VCaP (cell line): ENCODE measurements at regions not wholly inside any gene's neighbourhood (a gene's known extent, or its start where the extent isn't known, plus 50 kb on each side); places are given as distances from the start of the nearest gene placed in this dataset.
A peak's percentile ranks its signal among the peaks of the same experiment; 100 is the strongest.
"Not testable (repeated sequence)": the region's sequence is repeated elsewhere in the genome, so short reads cannot be mapped to it uniquely, and the experiment has no call there.

Source experiments
- H3K27ac ChIP-seq: fragments of 450-650 bp; 2 replicates; pipeline ENCODE4 v1.5.1; 2017
- TF ChIP-seq, protein P1 (sequence below): fragments of 450-650 bp; conservative IDR thresholded peaks from 2 replicates; pipeline ENCODE4 v1.5.1; 2017; ENCODE audit warnings: mild to moderate bottlenecking, moderate library complexity

DNA sequence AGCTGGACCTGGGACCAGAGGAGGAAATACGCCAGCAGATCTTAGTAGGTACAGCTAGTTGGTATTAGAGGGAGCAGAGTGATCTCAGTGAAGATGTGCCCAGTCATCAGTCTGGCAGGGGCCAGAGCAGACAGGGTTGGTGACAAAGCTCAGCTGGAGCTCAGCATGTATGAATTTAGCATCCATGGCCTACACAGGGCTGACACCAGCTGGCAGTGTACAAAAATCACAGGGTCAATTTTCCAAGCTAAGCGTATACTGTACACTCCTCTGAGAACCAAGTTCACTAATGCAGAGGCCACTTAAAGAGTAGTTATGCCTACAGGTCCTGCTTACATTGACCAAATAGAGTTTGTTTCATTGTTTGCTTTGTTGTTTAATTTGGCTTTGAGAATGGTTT lies 146.6 kb downstream of the SLC24A2 start:
- peak overlapping the region; percentile 73 for H3K27ac ChIP-seq
- TF ChIP-seq, protein P1, sequence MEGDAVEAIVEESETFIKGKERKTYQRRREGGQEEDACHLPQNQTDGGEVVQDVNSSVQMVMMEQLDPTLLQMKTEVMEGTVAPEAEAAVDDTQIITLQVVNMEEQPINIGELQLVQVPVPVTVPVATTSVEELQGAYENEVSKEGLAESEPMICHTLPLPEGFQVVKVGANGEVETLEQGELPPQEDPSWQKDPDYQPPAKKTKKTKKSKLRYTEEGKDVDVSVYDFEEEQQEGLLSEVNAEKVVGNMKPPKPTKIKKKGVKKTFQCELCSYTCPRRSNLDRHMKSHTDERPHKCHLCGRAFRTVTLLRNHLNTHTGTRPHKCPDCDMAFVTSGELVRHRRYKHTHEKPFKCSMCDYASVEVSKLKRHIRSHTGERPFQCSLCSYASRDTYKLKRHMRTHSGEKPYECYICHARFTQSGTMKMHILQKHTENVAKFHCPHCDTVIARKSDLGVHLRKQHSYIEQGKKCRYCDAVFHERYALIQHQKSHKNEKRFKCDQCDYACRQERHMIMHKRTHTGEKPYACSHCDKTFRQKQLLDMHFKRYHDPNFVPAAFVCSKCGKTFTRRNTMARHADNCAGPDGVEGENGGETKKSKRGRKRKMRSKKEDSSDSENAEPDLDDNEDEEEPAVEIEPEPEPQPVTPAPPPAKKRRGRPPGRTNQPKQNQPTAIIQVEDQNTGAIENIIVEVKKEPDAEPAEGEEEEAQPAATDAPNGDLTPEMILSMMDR = peak; percentile 76

DNA sequence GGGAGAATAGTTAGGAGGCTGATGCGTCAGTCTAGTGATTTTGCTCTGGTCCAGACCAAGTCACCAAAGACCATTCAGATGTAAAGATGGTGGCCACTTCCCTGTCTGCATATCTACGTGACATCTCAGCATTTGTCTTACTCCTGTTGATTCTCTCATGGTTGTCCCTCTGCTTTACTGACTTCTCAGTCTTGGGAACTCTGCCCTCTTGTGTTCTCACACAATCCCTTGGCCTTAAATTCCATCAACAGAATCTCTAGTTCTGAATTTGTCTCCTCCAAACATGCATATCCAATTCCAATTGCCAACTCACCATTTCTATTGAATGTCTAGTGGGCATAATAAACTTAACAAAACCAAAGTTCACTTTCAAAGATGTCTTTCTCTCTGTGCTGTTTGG lies 147.8 kb downstream of the SLC24A2 start:
- peak overlapping the region; percentile 73 for H3K27ac ChIP-seq
- TF ChIP-seq, protein P1 = peak; percentile 70

DNA sequence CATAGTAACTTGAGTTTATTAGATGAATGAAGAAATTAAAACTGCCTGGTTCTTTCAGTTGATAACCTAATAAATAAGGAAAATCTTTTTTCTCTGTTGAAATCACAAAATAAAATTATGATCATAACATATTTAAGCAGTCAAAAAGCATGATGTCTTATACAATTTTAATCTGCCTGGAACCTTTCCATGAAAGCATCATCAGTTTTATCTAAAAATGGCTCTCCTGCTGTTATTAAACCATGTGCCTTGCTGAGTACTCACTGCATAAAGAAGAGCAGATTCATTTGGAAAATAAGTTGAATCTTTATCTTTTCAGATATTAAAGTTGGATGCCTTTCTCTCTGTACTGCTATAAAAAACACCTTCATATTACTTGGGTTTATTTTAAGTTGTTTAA lies 148.8 kb downstream of the SLC24A2 start:
- TF ChIP-seq, protein P1 = no peak
- no peak overlapping the region; the same call in 1 of the 2 replicates for H3K27ac ChIP-seq

DNA sequence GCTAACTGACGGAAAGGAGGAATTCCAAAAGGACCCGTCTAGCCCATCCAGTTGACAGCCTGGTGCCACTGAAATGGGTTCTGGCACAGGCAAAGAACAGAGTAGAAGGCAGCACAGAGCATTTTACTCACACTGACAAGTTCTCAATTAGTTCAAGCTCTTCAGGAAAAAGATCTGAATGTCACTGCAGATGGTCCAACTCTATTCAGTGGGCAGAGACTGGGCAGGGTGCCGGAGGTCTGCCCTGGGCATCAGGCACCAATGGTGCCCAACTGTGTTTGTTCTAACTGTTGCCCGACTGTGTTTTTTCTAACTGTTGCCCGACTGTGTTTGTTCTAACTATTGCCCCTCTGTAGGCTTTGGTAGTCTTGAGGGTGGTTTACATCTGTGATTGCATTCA lies 151.8 kb downstream of the SLC24A2 start:
- H3K27ac ChIP-seq = no peak overlapping the region
- TF ChIP-seq, protein P1 = no peak

DNA sequence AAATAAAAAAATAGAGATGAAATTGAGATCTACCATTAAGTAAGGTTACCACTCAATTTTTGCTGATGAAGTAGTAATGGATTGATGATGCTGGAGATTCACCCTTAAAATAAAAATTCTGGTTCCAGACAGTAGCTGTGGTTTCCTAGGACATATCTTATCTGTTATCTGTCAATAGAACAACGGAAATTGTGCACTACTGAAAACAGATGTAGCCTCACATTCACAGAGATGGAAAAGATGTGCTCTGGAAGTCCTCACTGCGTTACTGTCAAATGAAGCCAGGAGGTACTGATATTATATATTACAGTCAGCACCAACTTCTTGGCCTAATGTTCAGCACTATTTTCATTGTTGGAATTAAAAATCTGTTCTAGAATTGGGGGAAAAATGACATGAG lies 154.0 kb downstream of the SLC24A2 start:
- TF ChIP-seq, protein P1 = no peak
- peak overlapping the region; percentile 38; the same call in 1 of the 2 replicates for H3K27ac ChIP-seq

DNA sequence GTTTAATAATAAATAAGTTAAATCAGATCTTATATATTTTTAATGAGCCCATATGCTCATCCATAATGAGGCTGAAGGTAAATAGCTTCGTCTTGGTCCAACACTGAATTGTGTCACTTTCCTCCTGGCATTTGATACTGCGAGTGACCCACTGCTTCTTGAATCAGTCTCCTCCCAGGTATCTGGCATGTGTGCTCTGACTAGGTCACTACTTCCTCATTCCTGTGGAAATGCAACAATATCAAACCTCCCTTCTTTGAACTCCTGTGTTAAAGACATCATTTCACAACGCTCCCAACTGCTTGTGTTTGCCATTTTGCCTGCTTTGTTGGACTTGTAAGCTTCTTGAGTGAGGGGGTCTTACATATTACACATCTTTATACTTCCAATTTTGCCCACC lies 157.7 kb downstream of the SLC24A2 start:
- TF ChIP-seq, protein P1 = no peak
- no peak overlapping the region for H3K27ac ChIP-seq

DNA sequence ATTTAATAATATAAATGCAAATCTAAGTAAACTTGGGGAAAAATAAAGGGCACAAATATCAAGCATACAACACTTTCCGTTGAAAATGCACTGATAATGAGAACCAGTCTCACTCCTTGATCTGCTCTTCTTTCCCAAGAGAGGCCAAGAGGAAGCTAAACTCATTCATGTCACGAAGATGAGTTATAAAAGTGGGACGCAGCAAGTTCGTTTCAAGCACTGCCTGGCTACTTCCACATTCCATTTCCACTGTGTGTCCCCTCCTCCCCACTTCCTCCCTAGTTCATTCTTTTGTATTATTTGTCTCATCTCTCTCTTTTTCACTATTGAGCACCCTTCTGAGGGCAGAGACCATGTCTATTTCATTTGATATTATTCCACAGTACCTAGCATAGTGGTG lies 158.1 kb downstream of the SLC24A2 start:
- TF ChIP-seq, protein P1 = no peak
- H3K27ac ChIP-seq = no peak overlapping the region

DNA sequence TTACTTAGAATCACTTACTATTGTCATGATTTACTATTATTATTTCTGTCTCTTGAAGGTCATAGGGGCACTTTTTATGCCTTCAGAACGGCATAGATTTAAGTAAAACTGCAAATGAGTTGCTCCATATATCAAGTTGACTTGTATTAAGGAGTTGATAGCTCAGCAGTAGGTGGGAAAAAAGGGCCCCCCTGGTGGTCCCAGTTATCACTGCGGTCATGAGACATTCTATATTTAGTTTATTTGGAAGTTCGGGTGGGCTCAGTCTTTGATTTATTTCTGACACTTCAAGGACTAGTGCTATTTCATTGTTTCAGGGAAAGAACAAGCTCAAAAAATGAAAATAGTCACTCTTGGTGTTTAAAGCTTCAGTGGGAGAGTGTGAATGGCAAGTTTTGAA lies 159.3 kb downstream of the SLC24A2 start:
- no peak overlapping the region for H3K27ac ChIP-seq
- TF ChIP-seq, protein P1 = 0 out of 2 replicates have a peak, but pooled peaks have one; percentile 14

DNA sequence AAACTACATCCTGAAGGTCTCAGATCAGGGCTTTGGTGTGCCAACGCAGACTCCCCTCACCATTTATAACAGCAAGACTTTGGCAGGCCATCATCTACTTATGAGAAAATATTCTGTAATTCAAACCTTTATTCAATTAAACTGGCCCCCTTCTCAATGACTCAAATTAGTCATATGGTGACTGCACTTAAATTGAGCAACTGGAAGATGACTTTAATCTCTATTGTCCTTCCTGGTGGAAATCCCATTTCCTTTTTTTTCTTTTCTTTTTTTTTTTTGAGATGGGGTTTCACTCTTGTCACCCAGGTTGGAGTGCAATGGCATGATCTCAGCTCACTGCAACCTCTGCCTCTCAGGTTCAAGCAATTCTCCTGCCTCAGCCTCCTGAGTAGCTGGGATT lies 163.4 kb downstream of the SLC24A2 start:
- not testable (repeated sequence) for H3K27ac ChIP-seq
